ENCODE measurements at regions not wholly inside any gene's neighbourhood (a gene's known extent, or its start where the extent isn't known, plus 50 kb on each side); places are given as distances from the start of the nearest gene placed in this dataset.

GRCh38 chr6:27809067-27809938 lies 102.9 kb downstream of the OR2B2 start:
- TF ChIP-seq TCF4 (CRISPR knock-in tag; IDR thresholded peaks at IDR 0.05; ENCODE audit: borderline replicate concordance) (0 out of 2 replicates have a peak, but pooled peaks have one; percentile 13), PPARA (CRISPR knock-in tag; IDR thresholded peaks at IDR 0.05; ENCODE audit: borderline replicate concordance) (no peak), ZFP30 (CRISPR knock-in tag; IDR thresholded peaks at IDR 0.05) (no peak)
- ATAC-seq, result no peak

GRCh38 chr6:27808242-27809066 lies 103.7 kb downstream of the OR2B2 start:
- peak; percentile 10 for ATAC-seq

GRCh38 chr6:27807441-27808241 lies 104.6 kb downstream of the OR2B2 start:
- peak; percentile 67 for ATAC-seq

GRCh38 chr6:27806981-27807440 lies 105.2 kb downstream of the OR2B2 start:
- ATAC-seq, result peak; percentile 8
- TF ChIP-seq ZNF70 (CRISPR knock-in tag; IDR thresholded peaks at IDR 0.05) (no peak), ZNF8 (CRISPR knock-in tag; IDR thresholded peaks at IDR 0.05) (no peak), TCF4 (CRISPR knock-in tag; IDR thresholded peaks at IDR 0.05; ENCODE audit: borderline replicate concordance) (peak; percentile 22; the same call in 1 of the 2 replicates), ZFP3 (CRISPR knock-in tag; IDR thresholded peaks at IDR 0.05) (no peak)

DNA sequence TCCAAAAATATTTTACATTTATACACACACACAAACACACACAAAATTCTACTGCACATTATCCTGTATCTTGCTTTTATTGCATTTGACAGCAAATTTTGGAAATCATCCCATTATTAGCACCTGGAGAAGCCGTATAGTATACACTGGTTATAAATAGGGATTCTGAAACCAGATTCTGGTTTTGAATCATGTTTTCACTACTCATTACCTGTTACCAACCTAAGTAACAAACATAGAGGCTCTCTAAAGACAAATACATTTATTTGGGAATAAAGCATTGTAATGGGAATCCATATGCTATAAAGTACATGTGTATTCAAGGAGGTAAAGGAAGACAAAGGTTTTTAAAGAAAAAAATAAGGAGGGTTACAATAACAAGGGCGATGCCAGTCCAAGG lies 106.8 kb downstream of the OR2B2 start:
- TF ChIP-seq ZNF565 (CRISPR knock-in tag; conservative IDR thresholded peaks at IDR 0.05; ENCODE audit: low read depth), result no peak
- TF ChIP-seq RARB (CRISPR knock-in tag; IDR thresholded peaks at IDR 0.05), result no peak
- ATAC-seq, result no peak

DNA sequence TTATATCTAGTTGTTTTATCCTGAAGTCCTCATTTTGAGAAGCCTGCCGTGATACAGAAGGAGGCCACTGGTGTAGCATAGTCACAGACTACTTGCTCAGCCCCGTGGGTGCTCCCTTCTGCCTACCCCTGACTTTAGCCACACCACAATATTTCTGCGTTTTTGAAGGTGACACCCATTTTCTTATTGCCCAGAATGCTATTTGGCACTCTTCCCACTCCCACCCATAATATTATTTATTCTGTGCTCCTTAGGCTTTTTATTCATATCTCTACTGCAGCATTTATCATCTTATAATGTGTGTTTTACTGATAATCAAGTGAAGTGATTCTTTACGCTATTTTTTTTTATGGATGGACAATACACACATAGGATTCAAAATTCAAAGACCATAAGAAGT lies 107.3 kb downstream of the OR2B2 start:
- no peak for ATAC-seq
- TF ChIP-seq ZFP30 (CRISPR knock-in tag; IDR thresholded peaks at IDR 0.05) (no peak), SNAI2 (CRISPR knock-in tag; IDR thresholded peaks at IDR 0.05) (no peak), CREB5 (CRISPR knock-in tag; IDR thresholded peaks at IDR 0.05; ENCODE audit: low read depth) (no peak), ARNTL (CRISPR knock-in tag; IDR thresholded peaks at IDR 0.05; ENCODE audit: borderline replicate concordance, low read depth) (no peak), GLIS3 (CRISPR knock-in tag; IDR thresholded peaks at IDR 0.05) (no peak), OSR1 (CRISPR knock-in tag; IDR thresholded peaks at IDR 0.05) (no peak), POU6F1 (CRISPR knock-in tag; IDR thresholded peaks at IDR 0.05; ENCODE audit: borderline replicate concordance, low read depth) (no peak), ZNF565 (CRISPR knock-in tag; conservative IDR thresholded peaks at IDR 0.05; ENCODE audit: low read depth) (no peak), CSRNP3 (CRISPR knock-in tag; IDR thresholded peaks at IDR 0.05) (no peak), ZC3H10 (CRISPR knock-in tag; IDR thresholded peaks at IDR 0.05) (no peak), CSDC2 (CRISPR knock-in tag; IDR thresholded peaks at IDR 0.05) (no peak), ISL1 (CRISPR knock-in tag; IDR thresholded peaks at IDR 0.05) (no peak), BACH2 (CRISPR knock-in tag; IDR thresholded peaks at IDR 0.05; ENCODE audit: borderline replicate concordance) (no peak), PATZ1 (CRISPR knock-in tag; IDR thresholded peaks at IDR 0.05; ENCODE audit: borderline replicate concordance) (no peak), TOX (CRISPR knock-in tag; IDR thresholded peaks at IDR 0.05; ENCODE audit: borderline replicate concordance) (no peak), ESRRG (CRISPR knock-in tag; IDR thresholded peaks at IDR 0.05) (no peak)
